Endothelial cell (in vitro differentiated cells): ENCODE measurements at regions not wholly inside any gene's neighbourhood (a gene's known extent, or its start where the extent isn't known, plus 50 kb on each side); places are given as distances from the start of the nearest gene placed in this dataset.

Experiments used
- DNase-seq: peaks from one replicate; pipeline ENCODE4 v3.0.0; 2021; ENCODE audit warnings: low spot score
- H3K27ac Mint-ChIP-seq: one replicate; pipeline ENCODE4 v1.8.0; 2021; ENCODE audit warnings: mixed read lengths, inconsistent platforms; ENCODE audit not compliant: unreplicated experiment
- H3K27me3 Mint-ChIP-seq: one replicate; pipeline ENCODE4 v1.8.0; 2021; ENCODE audit warnings: mild to moderate bottlenecking, moderate library complexity, mixed read lengths, inconsistent platforms; ENCODE audit not compliant: unreplicated experiment
- H3K36me3 Mint-ChIP-seq: one replicate; pipeline ENCODE4 v1.8.0; 2021; ENCODE audit warnings: mild to moderate bottlenecking, low read depth, mixed read lengths, inconsistent platforms; ENCODE audit not compliant: unreplicated experiment
- H3K4me1 Mint-ChIP-seq: one replicate; pipeline ENCODE4 v1.8.0; 2021; ENCODE audit warnings: mild to moderate bottlenecking, mixed read lengths, inconsistent platforms; ENCODE audit not compliant: unreplicated experiment
- H3K4me3 Mint-ChIP-seq: one replicate; pipeline ENCODE4 v1.8.0; 2021; ENCODE audit warnings: mild to moderate bottlenecking, mixed read lengths, inconsistent platforms; ENCODE audit not compliant: unreplicated experiment
- H3K9me3 Mint-ChIP-seq: one replicate; pipeline ENCODE4 v1.8.0; 2021; ENCODE audit warnings: mixed read lengths, inconsistent platforms; ENCODE audit not compliant: unreplicated experiment
- TF ChIP-seq, protein P1 (sequence below): fragments of 200-600 bp; sonication (generic); IDR thresholded peaks from one replicate; pipeline ENCODE4 v1.5.0; 2021; ENCODE audit warnings: antibody characterized with exemption; ENCODE audit not compliant: unreplicated experiment

- H3K4me3 Mint-ChIP-seq = no peak overlapping the region
- TF ChIP-seq, protein P1, sequence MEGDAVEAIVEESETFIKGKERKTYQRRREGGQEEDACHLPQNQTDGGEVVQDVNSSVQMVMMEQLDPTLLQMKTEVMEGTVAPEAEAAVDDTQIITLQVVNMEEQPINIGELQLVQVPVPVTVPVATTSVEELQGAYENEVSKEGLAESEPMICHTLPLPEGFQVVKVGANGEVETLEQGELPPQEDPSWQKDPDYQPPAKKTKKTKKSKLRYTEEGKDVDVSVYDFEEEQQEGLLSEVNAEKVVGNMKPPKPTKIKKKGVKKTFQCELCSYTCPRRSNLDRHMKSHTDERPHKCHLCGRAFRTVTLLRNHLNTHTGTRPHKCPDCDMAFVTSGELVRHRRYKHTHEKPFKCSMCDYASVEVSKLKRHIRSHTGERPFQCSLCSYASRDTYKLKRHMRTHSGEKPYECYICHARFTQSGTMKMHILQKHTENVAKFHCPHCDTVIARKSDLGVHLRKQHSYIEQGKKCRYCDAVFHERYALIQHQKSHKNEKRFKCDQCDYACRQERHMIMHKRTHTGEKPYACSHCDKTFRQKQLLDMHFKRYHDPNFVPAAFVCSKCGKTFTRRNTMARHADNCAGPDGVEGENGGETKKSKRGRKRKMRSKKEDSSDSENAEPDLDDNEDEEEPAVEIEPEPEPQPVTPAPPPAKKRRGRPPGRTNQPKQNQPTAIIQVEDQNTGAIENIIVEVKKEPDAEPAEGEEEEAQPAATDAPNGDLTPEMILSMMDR = no peak
- H3K27ac Mint-ChIP-seq = no peak overlapping the region
- H3K27me3 Mint-ChIP-seq = no peaks in the 10 kb centered on the region
- H3K36me3 Mint-ChIP-seq = no peaks in the 10 kb centered on the region
- no peaks in the 10 kb centered on the region for H3K9me3 Mint-ChIP-seq
- DNase-seq = no peak
- H3K4me1 Mint-ChIP-seq = peaks cover 3% of the 10 kb centered on the region
These were observed 180.5 kb upstream of the RASGRP1 start for GRCh38 chr15:38745126-38745525.

DNA sequence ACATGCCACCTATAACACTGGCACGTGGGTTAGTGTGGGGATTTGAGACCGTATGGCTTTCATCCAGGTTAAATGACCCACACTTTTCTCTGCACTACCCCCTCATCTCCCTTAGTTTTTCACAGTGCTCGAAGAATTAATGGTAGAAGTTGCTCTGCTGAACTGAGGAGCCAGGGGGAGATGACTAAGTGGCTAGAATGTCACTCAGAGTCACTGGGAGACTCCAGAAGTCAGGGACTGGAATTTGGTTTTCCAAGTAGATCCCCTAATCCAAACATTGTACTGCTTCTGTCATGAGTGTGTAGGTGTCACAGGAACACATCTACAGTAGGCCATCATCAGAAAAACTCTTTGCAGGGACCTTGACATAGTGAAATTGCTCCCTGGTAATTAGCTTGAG lies 181.0 kb upstream of the RASGRP1 start:
- no peak for DNase-seq

GRCh38 chr15:38746211-38746610 lies 181.6 kb upstream of the RASGRP1 start:
- H3K36me3 Mint-ChIP-seq = no peaks in the 10 kb centered on the region
- H3K27ac Mint-ChIP-seq = no peak overlapping the region
- TF ChIP-seq, protein P1 = no peak
- DNase-seq = no peak
- no peaks in the 10 kb centered on the region for H3K27me3 Mint-ChIP-seq
- H3K9me3 Mint-ChIP-seq = no peaks in the 10 kb centered on the region
- H3K4me1 Mint-ChIP-seq = peaks cover 3% of the 10 kb centered on the region
- H3K4me3 Mint-ChIP-seq = no peak overlapping the region

More for the DNA sequence above, 181.0 kb upstream of the RASGRP1 start:
- TF ChIP-seq, protein P1 = no peak
- H3K4me1 Mint-ChIP-seq = peaks cover 3% of the 10 kb centered on the region
- H3K36me3 Mint-ChIP-seq = no peaks in the 10 kb centered on the region
- H3K27me3 Mint-ChIP-seq = no peaks in the 10 kb centered on the region
- no peaks in the 10 kb centered on the region for H3K9me3 Mint-ChIP-seq
- no peak overlapping the region for H3K4me3 Mint-ChIP-seq
- H3K27ac Mint-ChIP-seq = no peak overlapping the region

- TF ChIP-seq, protein P1 = no peak
- no peak for DNase-seq
- H3K4me3 Mint-ChIP-seq = no peak overlapping the region
- no peaks in the 10 kb centered on the region for H3K36me3 Mint-ChIP-seq
- H3K27me3 Mint-ChIP-seq = peaks cover 1% of the 10 kb centered on the region
- H3K9me3 Mint-ChIP-seq = no peaks in the 10 kb centered on the region
- H3K4me1 Mint-ChIP-seq = peaks cover 5% of the 10 kb centered on the region
- H3K27ac Mint-ChIP-seq = no peak overlapping the region
These were observed 184.1 kb upstream of the RASGRP1 start for GRCh38 chr15:38748710-38749109.

DNA sequence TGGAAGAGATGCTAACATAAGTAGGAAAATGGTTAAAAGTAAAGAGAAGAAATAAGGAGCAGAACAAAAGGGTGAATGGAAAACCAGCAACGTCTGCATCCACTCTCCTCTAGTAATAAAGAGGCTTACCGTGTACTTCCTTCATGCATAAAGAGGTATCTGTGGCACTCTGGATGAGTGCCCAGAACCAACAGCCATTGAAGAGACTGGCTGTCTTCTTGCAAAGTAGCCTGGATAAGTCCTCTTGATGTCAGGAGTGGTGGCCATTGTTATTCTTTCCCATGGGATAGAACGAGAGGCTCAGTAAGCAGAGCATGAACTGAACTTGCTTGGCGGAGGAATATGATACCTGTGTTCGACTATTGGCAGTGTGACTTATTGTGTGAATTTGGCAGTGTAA lies 186.2 kb upstream of the RASGRP1 start:
- H3K9me3 Mint-ChIP-seq = no peaks in the 10 kb centered on the region
- H3K27me3 Mint-ChIP-seq = peaks cover 1% of the 10 kb centered on the region

More for the DNA sequence above, 186.2 kb upstream of the RASGRP1 start:
- H3K4me1 Mint-ChIP-seq = peaks cover 25% of the 10 kb centered on the region
- DNase-seq = no peak
- H3K27ac Mint-ChIP-seq = no peak overlapping the region
- no peak overlapping the region for H3K4me3 Mint-ChIP-seq
- TF ChIP-seq, protein P1 = no peak
- H3K36me3 Mint-ChIP-seq = no peaks in the 10 kb centered on the region
